ENCODE measurements at regions not wholly inside any gene's neighbourhood (a gene's known extent, or its start where the extent isn't known, plus 50 kb on each side); places are given as distances from the start of the nearest gene placed in this dataset.

GRCh38 chr1:95957748-95958147 is 723.7 kb downstream of the RWDD3 start:
- H3K27me3 ChIP-seq (ENCODE audit: insufficient read depth, poor library complexity, severe bottlenecking): peaks cover 1% of the 10 kb centered on the region
- no peak for DNase-seq (ENCODE audit: low read depth in 1 of 2, low spot score in 1 of 2)
- TF ChIP-seq POLR2AphosphoS5 (IDR thresholded peaks at IDR 0.05; ENCODE audit: low read depth): no peak
- H3K4me3 ChIP-seq (replicated peaks; ENCODE audit: insufficient read depth, low read length): no peak overlapping the region
- no peak overlapping the region for H3K27ac ChIP-seq (replicated peaks)

DNA sequence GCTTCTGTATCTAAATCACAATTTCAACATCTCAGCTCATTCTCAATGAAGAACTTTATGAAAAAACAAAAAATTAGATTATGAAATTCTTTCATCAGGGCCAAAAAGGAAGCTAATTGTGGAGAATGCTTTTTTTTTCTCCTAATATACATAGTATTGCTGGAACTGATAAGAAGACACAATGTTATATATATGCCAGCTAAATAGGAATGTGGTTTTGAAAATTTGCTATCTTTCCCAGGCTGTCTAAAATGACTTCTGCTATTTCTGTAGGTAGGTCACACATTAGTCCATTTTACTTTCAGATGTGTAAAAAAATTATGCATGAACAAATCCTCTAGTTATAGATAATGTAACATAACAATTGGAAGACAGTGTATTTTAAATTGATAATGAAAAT is 732.9 kb downstream of the RWDD3 start:
- TF ChIP-seq, protein P1, sequence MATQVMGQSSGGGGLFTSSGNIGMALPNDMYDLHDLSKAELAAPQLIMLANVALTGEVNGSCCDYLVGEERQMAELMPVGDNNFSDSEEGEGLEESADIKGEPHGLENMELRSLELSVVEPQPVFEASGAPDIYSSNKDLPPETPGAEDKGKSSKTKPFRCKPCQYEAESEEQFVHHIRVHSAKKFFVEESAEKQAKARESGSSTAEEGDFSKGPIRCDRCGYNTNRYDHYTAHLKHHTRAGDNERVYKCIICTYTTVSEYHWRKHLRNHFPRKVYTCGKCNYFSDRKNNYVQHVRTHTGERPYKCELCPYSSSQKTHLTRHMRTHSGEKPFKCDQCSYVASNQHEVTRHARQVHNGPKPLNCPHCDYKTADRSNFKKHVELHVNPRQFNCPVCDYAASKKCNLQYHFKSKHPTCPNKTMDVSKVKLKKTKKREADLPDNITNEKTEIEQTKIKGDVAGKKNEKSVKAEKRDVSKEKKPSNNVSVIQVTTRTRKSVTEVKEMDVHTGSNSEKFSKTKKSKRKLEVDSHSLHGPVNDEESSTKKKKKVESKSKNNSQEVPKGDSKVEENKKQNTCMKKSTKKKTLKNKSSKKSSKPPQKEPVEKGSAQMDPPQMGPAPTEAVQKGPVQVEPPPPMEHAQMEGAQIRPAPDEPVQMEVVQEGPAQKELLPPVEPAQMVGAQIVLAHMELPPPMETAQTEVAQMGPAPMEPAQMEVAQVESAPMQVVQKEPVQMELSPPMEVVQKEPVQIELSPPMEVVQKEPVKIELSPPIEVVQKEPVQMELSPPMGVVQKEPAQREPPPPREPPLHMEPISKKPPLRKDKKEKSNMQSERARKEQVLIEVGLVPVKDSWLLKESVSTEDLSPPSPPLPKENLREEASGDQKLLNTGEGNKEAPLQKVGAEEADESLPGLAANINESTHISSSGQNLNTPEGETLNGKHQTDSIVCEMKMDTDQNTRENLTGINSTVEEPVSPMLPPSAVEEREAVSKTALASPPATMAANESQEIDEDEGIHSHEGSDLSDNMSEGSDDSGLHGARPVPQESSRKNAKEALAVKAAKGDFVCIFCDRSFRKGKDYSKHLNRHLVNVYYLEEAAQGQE (IDR thresholded peaks at IDR 0.05; ENCODE audit: insufficient replicate concordance, low read depth): no peak
- TF ChIP-seq POLR2AphosphoS5 (IDR thresholded peaks at IDR 0.05; ENCODE audit: low read depth) (no peak), GABPA (IDR thresholded peaks at IDR 0.05; ENCODE audit: low read depth) (no peak), SPI1 (IDR thresholded peaks at IDR 0.05; ENCODE audit: borderline replicate concordance, low read depth) (no peak)
- TF ChIP-seq, protein P2, sequence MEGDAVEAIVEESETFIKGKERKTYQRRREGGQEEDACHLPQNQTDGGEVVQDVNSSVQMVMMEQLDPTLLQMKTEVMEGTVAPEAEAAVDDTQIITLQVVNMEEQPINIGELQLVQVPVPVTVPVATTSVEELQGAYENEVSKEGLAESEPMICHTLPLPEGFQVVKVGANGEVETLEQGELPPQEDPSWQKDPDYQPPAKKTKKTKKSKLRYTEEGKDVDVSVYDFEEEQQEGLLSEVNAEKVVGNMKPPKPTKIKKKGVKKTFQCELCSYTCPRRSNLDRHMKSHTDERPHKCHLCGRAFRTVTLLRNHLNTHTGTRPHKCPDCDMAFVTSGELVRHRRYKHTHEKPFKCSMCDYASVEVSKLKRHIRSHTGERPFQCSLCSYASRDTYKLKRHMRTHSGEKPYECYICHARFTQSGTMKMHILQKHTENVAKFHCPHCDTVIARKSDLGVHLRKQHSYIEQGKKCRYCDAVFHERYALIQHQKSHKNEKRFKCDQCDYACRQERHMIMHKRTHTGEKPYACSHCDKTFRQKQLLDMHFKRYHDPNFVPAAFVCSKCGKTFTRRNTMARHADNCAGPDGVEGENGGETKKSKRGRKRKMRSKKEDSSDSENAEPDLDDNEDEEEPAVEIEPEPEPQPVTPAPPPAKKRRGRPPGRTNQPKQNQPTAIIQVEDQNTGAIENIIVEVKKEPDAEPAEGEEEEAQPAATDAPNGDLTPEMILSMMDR (IDR thresholded peaks at IDR 0.05; ENCODE audit: insufficient read depth, low read length): no peak
- Histone ChIP-seq H3K27me3 (ENCODE audit: insufficient read depth, poor library complexity, severe bottlenecking) (no peaks in the 10 kb centered on the region), H3K4me3 (replicated peaks; ENCODE audit: insufficient read depth, low read length) (no peak overlapping the region), H3K27ac (replicated peaks) (no peak overlapping the region)
- no peak for DNase-seq (ENCODE audit: low read depth in 1 of 2, low spot score in 1 of 2)

GRCh38 chr1:95974586-95974985 is 740.6 kb downstream of the RWDD3 start:
- no peak for DNase-seq (ENCODE audit: low read depth in 1 of 2, low spot score in 1 of 2)
- no peak for TF ChIP-seq POLR2AphosphoS5 (IDR thresholded peaks at IDR 0.05; ENCODE audit: low read depth)
- TF ChIP-seq, protein P2 (IDR thresholded peaks at IDR 0.05; ENCODE audit: insufficient read depth, low read length): no peak
- TF ChIP-seq GABPA (IDR thresholded peaks at IDR 0.05; ENCODE audit: low read depth): no peak
- TF ChIP-seq, protein P1 (IDR thresholded peaks at IDR 0.05; ENCODE audit: insufficient replicate concordance, low read depth): no peak
- TF ChIP-seq SPI1 (IDR thresholded peaks at IDR 0.05; ENCODE audit: borderline replicate concordance, low read depth): no peak
- H3K27ac ChIP-seq (replicated peaks): no peak overlapping the region
- H3K4me3 ChIP-seq (replicated peaks; ENCODE audit: insufficient read depth, low read length): no peak overlapping the region
- no peaks in the 10 kb centered on the region for H3K27me3 ChIP-seq (ENCODE audit: insufficient read depth, poor library complexity, severe bottlenecking)

GRCh38 chr1:95982711-95983110 is 738.9 kb upstream of the PTBP2 start:
- TF ChIP-seq GABPA (IDR thresholded peaks at IDR 0.05; ENCODE audit: low read depth) (no peak), SPI1 (IDR thresholded peaks at IDR 0.05; ENCODE audit: borderline replicate concordance, low read depth) (no peak), POLR2AphosphoS5 (IDR thresholded peaks at IDR 0.05; ENCODE audit: low read depth) (no peak)
- TF ChIP-seq, protein P2 (IDR thresholded peaks at IDR 0.05; ENCODE audit: insufficient read depth, low read length): no peak
- TF ChIP-seq, protein P1 (IDR thresholded peaks at IDR 0.05; ENCODE audit: insufficient replicate concordance, low read depth): no peak
- Histone ChIP-seq H3K4me3 (replicated peaks; ENCODE audit: insufficient read depth, low read length) (no peak overlapping the region), H3K27ac (replicated peaks) (no peak overlapping the region), H3K27me3 (ENCODE audit: insufficient read depth, poor library complexity, severe bottlenecking) (no peaks in the 10 kb centered on the region)
- no peak for DNase-seq (ENCODE audit: low read depth in 1 of 2, low spot score in 1 of 2)
